Cerebellar nuclear complex (tissue), 1 donor: ENCODE measurements at regions not wholly inside any gene's neighbourhood (a gene's known extent, or its start where the extent isn't known, plus 50 kb on each side); places are given as distances from the start of the nearest gene placed in this dataset.
"Not testable (repeated sequence)": the region's sequence is repeated elsewhere in the genome, so short reads cannot be mapped to it uniquely, and the experiment has no call there.

Experiments
- DNase-seq, 2 experiments: peaks; one replicate each; lab custom pipeline; 2025; lab: John Stamatoyannopoulos, UW

DNA sequence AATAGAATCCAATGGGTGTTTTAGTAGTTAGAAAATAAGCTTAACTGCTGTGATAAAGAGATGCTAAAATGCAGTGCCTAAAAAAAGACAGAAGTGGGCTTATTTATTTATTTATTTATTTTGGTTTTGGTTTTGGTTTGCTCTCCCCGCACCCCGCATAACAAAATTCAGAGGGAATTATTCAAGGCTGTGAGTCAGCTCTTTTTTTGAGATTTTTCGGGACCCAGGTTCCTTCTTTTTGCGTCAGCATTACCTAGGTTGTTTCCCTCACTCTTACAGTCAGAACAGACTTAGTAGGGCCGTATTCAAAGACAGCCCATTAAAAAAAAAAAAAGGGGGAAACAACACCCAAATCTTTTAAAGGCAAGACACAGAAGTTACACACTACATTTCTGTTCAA, 1495.5 kb upstream of the ADGRL3 start:
- no peak for DNase-seq

DNA sequence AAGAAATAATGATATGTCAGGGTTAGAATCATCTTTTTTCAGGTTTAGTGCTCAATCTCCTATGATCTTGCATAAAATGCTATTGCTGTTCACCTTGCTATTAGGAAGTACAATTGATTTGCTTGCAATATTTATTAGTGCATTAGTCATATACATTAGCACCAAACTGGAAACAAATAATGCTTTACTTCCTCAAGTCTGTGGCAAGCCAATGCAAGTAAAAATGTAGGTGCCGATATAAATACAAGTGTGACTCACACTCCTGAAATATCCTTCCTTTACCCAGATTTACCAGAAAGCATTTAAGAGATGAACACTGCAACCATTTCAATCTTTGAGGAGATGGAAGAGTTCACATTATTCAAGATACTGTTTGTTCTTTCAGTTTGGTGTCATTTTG, 1487.7 kb upstream of the ADGRL3 start:
- DNase-seq: no peak

DNA sequence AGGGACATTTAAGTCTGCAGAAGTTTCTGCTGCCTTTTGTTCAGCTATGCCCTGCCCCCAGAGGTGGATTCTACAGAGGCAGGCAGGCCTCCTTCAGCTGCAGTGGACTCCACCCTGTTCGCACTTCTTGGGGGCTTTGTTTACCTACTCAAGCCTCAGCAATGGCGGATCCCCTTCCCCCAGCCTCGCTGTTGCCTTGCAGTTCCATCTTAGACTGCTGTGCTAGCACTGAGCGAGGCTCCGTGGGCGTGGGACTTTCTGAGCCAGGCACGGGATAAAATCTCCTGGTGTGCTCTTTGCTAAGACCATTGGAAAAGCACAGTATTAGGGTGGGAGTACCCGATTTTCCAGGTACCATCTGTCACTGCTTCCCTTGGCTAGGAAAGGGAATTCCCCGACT, 1475.8 kb upstream of the ADGRL3 start:
- not testable (repeated sequence) for DNase-seq

DNA sequence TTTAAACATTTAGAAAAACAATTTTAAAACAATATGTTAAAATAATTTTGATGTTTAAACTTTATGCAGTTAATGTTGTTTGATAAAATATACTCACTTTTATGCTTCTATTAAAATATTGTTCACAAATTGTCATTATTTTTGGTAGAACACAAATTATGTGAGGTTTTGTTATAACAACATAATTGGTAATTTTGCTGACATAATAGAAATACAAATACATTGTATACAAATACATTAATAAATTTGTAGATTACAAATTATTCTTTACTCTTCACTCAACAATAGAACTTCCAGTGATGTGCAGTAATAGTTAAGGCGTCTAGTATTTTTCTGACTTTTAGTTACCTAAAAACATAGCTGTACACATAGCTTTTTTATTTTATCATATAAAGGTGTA, 1472.4 kb upstream of the ADGRL3 start:
- DNase-seq: no peak

DNA sequence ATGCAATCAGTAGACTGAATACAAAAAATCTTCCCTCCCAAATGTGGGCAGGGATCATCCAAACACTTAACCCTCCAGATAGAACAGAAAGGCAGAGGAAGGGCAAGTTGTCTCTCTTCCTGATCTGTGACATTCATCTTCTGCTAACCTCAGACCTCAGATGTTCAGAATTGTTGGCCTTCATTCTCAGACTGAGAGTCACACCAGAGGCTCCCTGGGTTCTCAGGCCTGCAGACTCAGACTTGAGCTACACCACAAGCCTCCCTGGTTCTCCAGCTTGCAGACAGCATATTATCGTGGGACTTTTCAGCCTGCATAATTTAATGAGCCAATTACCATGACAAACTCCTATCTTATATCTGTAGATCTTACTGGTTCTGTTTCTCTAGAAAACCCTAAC, 1471.6 kb upstream of the ADGRL3 start:
- DNase-seq: no peak

DNA sequence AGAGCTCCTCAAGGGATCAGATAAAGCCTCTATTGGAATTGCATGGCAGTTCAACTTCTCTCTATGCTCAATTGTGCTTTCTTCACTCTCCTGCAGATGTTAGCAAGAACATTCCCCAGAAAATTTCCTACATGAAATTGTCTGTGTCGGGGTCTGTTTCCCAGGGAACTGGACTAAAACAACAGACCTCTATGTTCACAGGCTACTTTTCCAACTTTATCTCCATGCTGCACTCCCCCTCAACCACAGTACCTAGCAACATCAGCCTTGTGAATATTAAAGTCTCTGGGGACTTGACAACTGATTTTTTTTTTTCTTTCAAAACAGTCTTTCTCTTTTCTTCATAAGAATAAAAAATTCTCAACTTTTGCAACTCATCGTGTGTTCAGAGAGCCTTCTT, 1470.8 kb upstream of the ADGRL3 start:
- DNase-seq: no peak

DNA sequence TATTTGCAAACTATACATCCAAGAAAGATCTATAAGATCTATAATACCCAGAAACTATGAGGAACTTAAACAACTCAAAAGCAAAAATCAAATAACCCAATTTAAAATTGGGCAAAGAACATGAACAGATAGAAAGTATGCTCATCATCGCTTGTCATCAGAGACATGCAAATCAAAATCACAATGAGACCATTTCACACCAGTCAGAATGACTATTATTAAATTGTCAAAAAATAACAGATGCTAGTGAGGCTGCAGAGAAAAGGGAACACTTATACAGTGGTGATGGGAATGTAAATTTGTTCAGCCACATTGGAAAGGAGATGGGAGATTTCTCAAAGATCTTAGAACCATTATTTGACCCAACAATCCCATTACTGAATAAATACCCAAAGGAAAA, 1451.7 kb upstream of the ADGRL3 start:
- DNase-seq: no peak

DNA sequence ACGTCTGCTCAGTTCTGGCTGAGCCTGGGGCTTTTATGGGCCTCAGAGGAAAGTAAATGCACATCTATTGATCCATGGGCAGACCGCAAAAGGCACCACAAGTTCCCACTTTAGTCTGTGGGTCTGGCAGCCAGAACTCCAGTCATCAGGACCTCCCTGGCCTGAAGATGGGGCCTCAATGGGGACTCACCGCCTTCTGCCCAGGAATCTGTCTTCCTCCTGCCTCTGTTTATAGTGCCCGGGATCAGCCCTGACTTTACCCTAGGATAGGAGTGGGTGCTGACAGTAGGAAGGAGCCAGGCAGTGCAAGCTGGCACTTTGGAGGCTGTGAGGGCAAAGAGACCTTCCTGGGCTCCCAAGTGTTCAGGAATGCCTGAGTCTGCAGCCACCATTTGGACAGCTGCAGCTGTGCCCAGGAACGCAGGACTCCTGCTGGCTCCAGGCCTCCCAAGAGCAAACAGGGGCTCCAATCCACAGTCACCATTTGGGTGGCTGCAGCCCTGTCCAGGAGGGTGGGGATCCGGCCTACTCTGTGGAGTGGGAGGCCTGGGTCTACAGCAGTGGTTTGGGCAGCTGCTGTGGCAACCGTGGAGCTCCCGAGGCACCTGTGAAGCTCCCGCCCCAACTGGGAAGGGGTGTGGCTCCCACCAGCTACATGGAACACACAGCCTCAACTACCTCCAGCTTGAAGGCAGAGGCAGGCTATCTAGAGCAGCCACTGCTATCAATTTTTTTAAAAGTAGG, 1440.9 kb upstream of the ADGRL3 start:
- DNase-seq: no peak

DNA sequence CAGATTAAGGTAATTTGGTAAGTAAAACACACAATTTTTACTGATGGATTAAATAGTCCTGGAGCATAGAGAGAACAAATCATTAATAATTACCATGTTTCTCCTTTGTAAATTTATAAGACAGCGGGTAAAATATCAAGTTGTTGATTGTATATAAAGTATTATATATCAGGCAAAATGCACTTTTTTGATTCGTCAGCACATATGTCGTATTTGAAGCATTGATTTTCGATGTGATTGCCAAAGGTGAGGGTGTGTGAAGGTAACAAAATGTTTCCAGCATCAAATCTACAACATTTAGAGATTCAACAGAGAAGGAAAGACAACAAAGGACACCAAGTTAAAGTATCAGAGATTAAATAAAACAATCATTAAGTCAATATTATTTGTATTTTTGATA, 1437.8 kb upstream of the ADGRL3 start:
- no peak for DNase-seq

DNA sequence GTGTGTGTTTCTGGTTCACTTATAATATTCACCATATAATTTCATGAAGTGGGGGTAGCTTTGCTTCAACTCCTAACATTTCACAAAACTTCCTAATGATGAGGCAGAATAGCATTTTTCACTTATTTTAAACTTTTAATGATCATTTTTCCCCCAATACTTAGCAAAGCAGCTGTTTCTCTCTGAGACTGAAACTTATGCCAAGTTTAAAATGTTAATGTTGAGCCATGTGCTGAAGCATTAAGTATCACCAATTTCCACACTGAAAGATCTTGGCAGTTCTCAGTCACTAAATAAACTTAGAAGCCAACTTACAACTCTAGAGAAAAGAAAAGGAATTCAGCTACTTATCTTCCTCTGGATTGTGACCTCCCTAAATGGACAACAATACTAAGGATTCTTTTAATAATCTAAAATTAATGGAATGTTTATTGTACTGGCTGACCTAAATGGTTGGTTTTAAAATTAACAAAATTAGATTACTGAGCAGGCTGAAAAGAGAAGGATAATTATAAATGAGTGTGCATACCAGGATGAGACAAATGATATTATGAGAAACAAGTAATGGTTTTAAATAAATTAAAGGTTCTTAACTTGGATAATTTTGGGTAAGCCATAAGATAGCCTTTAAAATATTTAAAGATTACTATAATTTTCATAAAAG, 1429.4 kb upstream of the ADGRL3 start:
- no peak for DNase-seq

DNA sequence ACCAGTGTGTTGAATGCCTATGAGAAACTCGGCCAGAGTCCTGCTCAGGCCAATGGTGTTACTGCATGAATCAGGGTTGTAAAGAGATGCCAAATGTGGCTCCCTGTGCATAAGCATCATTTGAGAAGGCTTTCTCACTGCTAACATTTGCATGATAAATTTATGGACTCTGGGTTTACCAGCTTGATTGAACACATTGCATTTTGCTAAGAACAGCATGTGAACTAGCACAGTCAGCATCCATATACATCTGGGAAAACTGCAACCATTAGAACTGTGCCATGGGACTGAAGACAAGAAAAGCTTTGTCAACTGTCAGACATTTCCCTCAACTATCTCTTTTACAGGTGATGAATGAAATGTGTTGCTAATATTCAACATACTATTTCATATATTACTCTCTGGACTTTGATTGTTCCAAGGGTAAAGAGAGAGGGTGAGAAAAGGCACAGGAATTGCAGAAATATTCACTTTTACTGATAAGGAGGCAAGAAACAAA, 1427.4 kb upstream of the ADGRL3 start:
- no peak for DNase-seq

DNA sequence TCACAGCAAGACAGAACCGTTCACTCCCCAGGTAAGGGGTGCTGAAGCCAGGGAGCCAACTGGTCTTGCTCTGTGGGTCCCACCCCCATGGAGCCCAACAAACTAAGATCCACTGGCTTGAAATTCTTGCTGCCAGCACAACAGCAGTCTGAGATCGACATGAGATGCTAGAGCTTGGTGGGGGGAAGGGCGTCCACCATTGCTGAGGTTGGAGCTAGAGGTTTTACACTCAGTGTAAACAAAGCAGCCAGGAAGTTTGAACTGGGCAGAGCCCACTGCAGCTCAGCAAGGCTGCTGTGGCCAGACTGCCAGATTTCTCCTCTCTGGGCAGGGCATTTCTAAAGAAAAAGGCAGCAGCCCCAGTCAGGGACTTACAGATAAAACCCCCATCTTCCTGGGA, 1419.9 kb upstream of the ADGRL3 start:
- DNase-seq: not testable (repeated sequence)

DNA sequence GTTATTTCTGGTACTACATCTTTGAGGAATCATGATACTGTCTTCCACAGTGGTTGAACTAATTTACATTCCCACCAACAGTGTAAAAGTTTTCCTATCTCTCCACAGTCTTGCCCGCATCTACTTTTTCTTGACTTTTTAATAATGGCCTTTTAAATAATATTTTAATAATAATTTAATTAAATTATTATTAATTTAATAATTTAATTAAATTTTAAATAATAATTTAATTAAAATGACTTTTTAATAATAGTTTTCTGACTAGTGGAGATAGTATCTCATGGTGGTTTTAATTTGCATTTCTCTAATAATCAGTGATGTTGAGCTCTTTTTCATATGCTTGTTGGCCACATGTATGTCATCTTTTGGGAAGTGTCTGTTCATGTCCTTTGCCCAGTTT, 1395.0 kb upstream of the ADGRL3 start:
- no peak for DNase-seq

DNA sequence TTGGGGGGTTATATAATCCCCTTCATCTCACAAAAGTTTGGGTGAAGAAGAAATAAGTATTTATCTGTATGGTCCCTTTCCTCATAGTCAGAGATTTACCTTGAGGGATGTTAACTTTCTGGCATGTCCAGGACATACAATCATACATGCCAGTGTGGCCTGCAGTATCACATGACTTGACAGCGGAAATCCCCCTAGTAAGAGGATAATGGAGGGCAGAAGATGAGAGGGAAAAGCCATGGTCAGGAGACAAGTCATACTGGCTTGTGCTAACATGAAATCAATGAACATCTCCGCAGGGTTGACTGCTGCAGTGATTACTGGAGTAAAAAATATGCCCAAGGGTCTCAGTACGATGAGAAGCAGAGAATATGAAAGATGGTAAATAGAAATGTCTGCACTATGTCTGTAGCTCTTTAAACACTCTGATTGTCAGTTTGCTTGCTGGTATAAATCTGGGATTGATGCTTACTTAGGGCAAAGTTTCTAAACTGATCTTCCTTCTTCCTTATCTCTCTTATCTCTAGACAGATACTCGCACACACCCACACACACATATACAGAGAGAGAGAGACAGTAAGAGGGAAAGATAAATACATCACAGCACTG, 1385.6 kb upstream of the ADGRL3 start:
- no peak for DNase-seq

DNA sequence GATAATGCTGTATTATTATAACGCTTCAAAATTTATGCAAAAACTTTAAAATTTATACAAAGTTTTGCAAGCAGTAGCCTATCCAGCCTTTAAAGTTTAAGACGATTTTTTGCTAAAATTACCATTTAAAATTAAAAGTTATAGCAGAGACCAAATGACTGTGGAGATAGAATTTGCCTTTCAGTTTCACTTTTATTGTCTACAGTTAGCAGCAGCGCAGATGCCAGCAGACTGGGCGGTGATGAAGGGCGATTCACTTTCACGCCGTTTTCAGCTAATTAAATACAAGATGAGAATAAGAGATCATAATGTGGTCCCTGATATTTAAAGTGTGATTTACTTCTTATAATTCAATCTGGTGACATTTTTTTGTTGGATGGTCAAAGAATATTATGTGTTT, 1381.5 kb upstream of the ADGRL3 start:
- no peak for DNase-seq

DNA sequence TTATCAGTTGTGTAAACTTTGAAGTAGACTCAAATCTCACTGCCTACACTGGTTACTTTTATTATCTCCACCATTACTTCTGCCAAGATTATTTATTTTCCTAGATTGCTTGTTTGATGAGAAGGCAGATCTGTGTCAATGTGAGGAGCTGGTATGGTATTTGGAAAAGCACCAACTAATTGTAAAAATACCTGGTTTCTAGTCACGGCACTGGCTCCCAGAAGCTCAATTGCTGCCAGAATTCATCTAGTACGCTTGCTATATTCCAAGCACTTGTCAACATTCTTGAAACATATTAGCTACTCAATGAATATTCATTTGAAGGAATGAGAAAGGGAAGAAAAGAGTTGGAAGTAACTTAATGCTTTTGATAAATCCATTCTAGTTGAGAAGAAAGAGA, 1376.8 kb upstream of the ADGRL3 start:
- no peak for DNase-seq

DNA sequence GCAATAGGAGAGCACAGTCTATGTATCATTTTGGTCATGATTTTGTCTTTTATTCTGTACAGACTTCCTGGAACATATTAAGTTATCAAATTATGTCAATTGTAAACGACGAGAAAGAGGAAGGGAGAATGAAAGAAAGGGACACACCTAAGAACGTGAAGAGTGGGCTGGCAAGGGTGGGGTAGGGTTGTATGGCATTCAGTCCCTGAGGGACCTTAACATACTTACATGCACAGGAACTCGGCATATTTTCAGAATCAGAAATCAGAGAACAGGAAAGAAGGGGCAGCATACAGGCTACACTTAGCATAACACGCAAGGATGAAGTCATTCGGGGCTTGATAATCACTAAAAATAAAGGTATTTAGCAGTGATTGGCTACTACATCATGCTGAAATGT, 1375.0 kb upstream of the ADGRL3 start:
- no peak for DNase-seq

DNA sequence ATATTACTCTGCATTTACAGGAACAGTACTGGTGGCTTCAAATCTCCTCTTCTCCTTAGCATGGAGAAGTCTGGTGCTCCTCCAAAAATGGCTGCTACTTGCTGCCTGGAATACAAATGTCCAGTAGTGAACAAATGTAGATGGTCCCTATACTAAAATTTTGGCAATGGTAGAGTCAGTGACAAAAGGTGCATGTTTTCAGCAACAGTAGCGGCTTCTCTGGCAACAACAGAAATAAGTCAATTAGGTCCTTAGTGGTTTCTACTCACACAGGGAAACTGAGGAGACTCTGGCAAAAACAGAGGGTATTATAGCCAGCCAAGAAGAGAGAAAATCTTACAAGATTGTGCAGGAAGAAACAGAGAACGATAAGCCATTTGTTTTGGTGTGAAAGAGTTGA, 1368.4 kb upstream of the ADGRL3 start:
- DNase-seq: no peak

DNA sequence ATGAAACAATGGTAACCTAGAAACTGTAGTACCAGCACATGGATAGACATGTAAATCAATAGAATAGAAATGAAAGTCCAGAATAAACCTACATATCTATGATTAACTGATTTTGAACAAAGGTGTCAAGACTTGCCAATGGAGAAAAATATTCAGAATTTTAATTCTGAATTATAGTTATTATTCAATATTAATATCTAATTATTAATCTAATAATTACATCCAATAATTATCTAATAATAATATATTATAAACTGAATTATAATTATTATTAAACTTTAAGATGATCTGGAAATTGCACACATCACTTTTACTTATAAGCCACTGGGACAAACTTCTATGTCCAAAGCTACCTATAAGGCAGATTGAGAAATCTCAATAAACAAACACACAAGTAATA, 1365.2 kb upstream of the ADGRL3 start:
- DNase-seq: no peak

DNA sequence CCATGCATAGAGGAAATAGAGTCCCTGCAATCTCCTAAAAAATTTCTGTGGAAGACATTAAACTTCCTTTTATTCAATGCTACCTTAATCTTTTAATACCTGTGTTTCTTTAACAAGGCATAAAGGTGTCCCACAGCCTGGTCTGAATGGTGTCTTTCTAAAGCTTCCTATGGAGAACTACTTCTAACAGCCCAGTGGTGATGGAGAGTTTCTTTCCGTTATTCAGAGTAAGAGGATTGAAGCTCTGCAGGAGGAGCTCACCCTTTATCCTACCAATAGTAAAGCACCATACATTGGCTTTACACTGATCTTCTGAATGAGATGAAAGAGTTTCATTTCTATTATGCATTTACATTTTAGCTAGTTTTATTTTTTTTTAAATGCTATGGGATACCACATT, 1362.4 kb upstream of the ADGRL3 start:
- DNase-seq: no peak

DNA sequence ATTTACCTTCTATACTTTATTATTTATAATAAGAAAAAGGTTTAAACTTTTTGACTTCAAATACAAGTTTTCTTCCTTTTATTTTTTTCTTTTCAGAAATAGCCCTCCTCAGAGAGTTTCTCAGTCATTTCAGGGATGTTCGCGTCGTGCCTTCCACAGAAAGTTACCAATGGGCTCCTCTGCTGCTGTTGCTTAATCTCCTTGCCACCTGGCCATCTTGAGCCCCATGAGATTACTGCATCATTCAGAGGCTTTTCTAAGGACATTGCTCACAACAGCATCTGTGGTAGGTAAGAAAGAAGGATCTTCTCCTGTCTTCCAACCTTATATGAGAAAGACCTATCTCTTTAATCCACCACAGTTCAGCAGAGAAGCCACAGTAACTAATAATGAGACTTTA, 1361.9 kb upstream of the ADGRL3 start:
- no peak for DNase-seq

DNA sequence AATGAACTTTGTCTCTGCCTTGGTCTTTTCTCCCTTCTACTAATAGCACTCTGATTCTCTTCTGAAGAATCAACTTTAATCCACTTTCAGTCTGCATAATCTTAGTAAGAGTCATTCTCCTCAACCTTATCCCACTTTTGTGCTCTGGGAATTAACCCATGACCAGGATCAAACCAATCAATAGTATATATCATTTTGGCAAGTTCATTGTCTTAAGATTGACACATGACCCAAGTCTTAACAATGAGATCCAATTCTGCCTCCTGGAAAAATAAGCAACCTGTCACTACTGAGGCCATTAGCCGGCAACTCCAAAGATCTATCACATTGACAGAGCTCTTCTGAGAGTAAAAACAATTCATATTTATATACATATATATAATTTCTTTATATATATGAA, 1358.4 kb upstream of the ADGRL3 start:
- DNase-seq: no peak

DNA sequence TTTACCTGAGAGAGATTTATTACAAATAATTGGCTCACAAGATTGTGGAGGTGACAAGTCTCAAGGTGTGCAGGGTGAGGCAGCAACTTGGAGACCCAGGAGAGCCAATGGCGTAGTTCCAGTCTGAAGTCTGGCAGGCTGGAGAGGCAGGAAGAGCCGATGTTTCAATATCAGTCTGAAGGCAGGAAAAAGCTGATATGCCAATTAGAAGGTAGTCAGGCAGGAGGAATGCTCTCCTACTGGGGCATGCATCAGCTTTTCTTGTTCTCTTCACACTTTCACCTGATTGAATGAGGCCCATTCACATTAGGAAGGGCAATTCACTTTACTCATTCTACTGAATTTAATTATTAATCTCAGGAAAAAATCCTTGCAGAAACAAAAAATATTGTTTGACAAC, 1351.7 kb upstream of the ADGRL3 start:
- DNase-seq: no peak
